Keratinocyte (primary cell): ENCODE measurements at regions not wholly inside any gene's neighbourhood (a gene's known extent, or its start where the extent isn't known, plus 50 kb on each side); places are given as distances from the start of the nearest gene placed in this dataset.

Source experiments
- DNase-seq: peaks from one replicate; pipeline ENCODE4 v3.0.0-alpha.2; 2011; ENCODE audit warnings: low read depth, missing footprints, low spot score
- FAIRE-seq: peaks from 2 replicates; lab custom pipeline; 2011; peaks lifted over from hg19 to GRCh38; lab: Jason Lieb, UNC
- H2AFZ ChIP-seq: 2 replicates; pipeline ENCODE4 v1.6.0; 2012; ENCODE audit warnings: low read length, control low read depth, inconsistent platforms; ENCODE audit not compliant: control insufficient read depth
- H3K27ac ChIP-seq: 2 replicates; pipeline ENCODE4 v1.5.1; 2011; ENCODE audit warnings: low read length; ENCODE audit not compliant: control insufficient read depth, insufficient read depth
- H3K27me3 ChIP-seq: 3 replicates; pipeline ENCODE4 v1.6.0; 2011; ENCODE audit warnings: low read length; ENCODE audit not compliant: control insufficient read depth, insufficient read depth; ENCODE audit errors: extremely low read depth
- H3K36me3 ChIP-seq, 2 experiments: 2 replicates in 1 of 2; 3 replicates in 1 of 2; pipeline ENCODE4 v1.5.1; 2011; ENCODE audit warnings: low read length in 2 of 2, mild to moderate bottlenecking in 1 of 2; ENCODE audit not compliant: control insufficient read depth in 2 of 2, insufficient read depth in 2 of 2; ENCODE audit errors: extremely low read depth in 1 of 2
- H3K4me1 ChIP-seq: 3 replicates; pipeline ENCODE4 v1.5.1; 2011; ENCODE audit warnings: low read length; ENCODE audit not compliant: control insufficient read depth, insufficient read depth; ENCODE audit errors: extremely low read depth
- H3K4me2 ChIP-seq: 3 replicates; pipeline ENCODE4 v1.6.0; 2011; ENCODE audit warnings: low read depth, low read length; ENCODE audit not compliant: control insufficient read depth, insufficient read depth; ENCODE audit errors: extremely low read depth
- H3K4me3 ChIP-seq, 3 experiments: fragments of 200-600 bp in 1 of 3; sonication (generic) in 1 of 3; 2 replicates in 2 of 3; 3 replicates in 1 of 3; pipeline ENCODE4 v1.5.1; 2011 to 2016; ENCODE audit warnings: low read length in 3 of 3, mild to moderate bottlenecking in 3 of 3, control low read depth in 2 of 3, inconsistent platforms in 1 of 3, low read depth in 1 of 3, mixed read lengths in 1 of 3, mixed run types in 1 of 3, moderate library complexity in 1 of 3; ENCODE audit not compliant: control insufficient read depth in 2 of 3, insufficient read depth in 2 of 3; ENCODE audit errors: extremely low read depth in 1 of 3
- H3K79me2 ChIP-seq: 2 replicates; pipeline ENCODE4 v1.6.0; 2012; ENCODE audit warnings: low read length; ENCODE audit not compliant: control insufficient read depth, insufficient read depth
- H3K9ac ChIP-seq: 3 replicates; pipeline ENCODE4 v1.6.0; 2011; ENCODE audit warnings: low read length; ENCODE audit not compliant: control insufficient read depth, insufficient read depth; ENCODE audit errors: extremely low read depth
- H3K9me1 ChIP-seq: 3 replicates; pipeline ENCODE4 v1.6.0; 2011; ENCODE audit warnings: low read length; ENCODE audit not compliant: control insufficient read depth, insufficient read depth; ENCODE audit errors: extremely low read depth
- H3K9me3 ChIP-seq: 2 replicates; pipeline ENCODE4 v1.5.1; 2012; ENCODE audit warnings: low read depth, low read length; ENCODE audit not compliant: control insufficient read depth
- H4K20me1 ChIP-seq: 3 replicates; pipeline ENCODE4 v1.6.0; 2011; ENCODE audit warnings: low read length; ENCODE audit not compliant: control insufficient read depth, insufficient read depth; ENCODE audit errors: extremely low read depth
- EZH2 ChIP-seq: IDR thresholded peaks from one replicate; pipeline ENCODE4 v1.6.1; 2012; ENCODE audit warnings: inconsistent platforms, mild to moderate bottlenecking, low read length, moderate library complexity
- dilution Hi-C: fragments of 300-500 bp; cut with MboI; formaldehyde crosslinking; loops from one replicate; pipeline ENCODE4 v1.7.0; 2020; ENCODE audit warnings: low sequenced_read_pairs; ENCODE audit not compliant: extremely low pct_ligation_motif_present
- TF ChIP-seq, protein P1 (sequence below), 3 experiments: IDR thresholded peaks in 1 of 3; conservative IDR thresholded peaks in 1 of 3; optimal IDR thresholded peaks in 1 of 3; 2 replicates in 2 of 3; 3 replicates in 1 of 3; pipeline versions ENCODE3 to v1.5.1; 2011; ENCODE audit warnings: low read length in 3 of 3, mild to moderate bottlenecking in 3 of 3, moderate library complexity in 2 of 3, control low read depth in 1 of 3, inconsistent platforms in 1 of 3; ENCODE audit not compliant: insufficient read depth in 2 of 3; ENCODE audit errors: extremely low read depth in 1 of 3

DNA sequence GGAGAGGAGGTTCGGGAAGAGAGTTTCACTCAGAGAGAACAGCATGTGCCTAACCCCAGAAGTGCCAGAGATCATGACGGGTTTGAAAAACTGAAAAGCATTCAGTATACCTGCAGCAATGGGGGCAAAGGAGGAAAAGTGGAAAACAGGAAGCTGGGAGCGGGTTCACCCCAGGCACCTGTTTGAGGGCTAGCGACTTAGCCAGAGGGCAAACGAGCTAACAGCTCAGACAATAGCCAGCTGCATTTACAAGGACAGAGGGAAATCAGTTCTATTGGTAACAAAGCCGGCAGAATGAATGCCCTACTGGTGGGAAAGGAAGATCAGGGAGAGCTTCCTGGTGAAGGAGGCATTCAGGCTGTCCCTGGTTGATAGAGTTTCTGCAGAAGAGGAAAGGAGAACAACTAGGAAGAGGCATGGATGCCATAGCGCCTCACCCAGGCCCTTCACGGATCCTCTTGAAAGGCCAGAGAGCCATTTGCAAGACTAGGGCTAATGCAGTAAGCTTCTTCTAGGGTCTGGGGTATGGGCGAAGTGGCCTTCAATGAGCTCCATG lies 141.7 kb upstream of the ADRA1B start:
- Histone ChIP-seq H3K9me3 (no peaks in the 10 kb centered on the region), H3K27me3 (no peaks in the 10 kb centered on the region), H3K4me3 (no peak overlapping the region), H3K27ac (no peak overlapping the region), H3K79me2 (no peaks in the 10 kb centered on the region), H3K9ac (no peak overlapping the region), H3K4me2 (no peak overlapping the region), H2AFZ (no peak overlapping the region), H3K36me3 (no peaks in the 10 kb centered on the region), H4K20me1 (no peaks in the 10 kb centered on the region), H3K9me1 (no peaks in the 10 kb centered on the region), H3K4me1 (peaks cover 24% of the 10 kb centered on the region)
- FAIRE-seq (no peak), DNase-seq (no peak)
- dilution Hi-C loops = no loop called here
- no peak for TF ChIP-seq EZH2
- TF ChIP-seq, protein P1, sequence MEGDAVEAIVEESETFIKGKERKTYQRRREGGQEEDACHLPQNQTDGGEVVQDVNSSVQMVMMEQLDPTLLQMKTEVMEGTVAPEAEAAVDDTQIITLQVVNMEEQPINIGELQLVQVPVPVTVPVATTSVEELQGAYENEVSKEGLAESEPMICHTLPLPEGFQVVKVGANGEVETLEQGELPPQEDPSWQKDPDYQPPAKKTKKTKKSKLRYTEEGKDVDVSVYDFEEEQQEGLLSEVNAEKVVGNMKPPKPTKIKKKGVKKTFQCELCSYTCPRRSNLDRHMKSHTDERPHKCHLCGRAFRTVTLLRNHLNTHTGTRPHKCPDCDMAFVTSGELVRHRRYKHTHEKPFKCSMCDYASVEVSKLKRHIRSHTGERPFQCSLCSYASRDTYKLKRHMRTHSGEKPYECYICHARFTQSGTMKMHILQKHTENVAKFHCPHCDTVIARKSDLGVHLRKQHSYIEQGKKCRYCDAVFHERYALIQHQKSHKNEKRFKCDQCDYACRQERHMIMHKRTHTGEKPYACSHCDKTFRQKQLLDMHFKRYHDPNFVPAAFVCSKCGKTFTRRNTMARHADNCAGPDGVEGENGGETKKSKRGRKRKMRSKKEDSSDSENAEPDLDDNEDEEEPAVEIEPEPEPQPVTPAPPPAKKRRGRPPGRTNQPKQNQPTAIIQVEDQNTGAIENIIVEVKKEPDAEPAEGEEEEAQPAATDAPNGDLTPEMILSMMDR (optimal IDR thresholded peaks at IDR 0.05 in 1 of 3, IDR thresholded peaks at IDR 0.05 in 1 of 3, conservative IDR thresholded peaks at IDR 0.05 in 1 of 3; ENCODE audit: extremely low read depth in 1 of 3, insufficient read depth in 2 of 3, low read length in 3 of 3) = no peak

DNA sequence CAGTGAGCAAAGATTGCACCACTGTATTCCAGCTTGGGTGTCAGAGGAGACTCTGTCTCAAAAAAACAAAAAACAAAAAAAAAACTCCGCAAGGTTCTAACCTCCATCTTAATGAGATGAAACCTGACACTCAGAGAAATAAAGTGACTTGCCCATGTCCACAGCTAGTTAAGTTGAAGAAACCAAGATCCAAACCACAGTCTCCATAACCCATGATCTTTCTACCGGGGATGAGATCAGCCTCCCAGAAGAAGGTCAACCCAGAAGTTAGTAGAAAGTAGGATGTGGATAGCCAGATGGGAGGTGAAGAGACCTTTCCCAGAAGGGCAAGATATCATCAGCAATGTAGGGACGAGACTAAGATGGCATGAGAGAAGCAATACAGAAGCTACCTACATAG lies 140.4 kb upstream of the ADRA1B start:
- Histone ChIP-seq H2AFZ (no peak overlapping the region), H3K9me1 (no peaks in the 10 kb centered on the region), H3K4me1 (peaks cover 37% of the 10 kb centered on the region), H3K36me3 (no peaks in the 10 kb centered on the region), H4K20me1 (no peaks in the 10 kb centered on the region), H3K4me3 (no peak overlapping the region), H3K4me2 (no peak overlapping the region), H3K79me2 (no peaks in the 10 kb centered on the region), H3K27me3 (no peaks in the 10 kb centered on the region), H3K27ac (no peak overlapping the region), H3K9ac (no peak overlapping the region), H3K9me3 (no peaks in the 10 kb centered on the region)
- no peak for TF ChIP-seq EZH2
- dilution Hi-C loops = no loop called here
- no peak for FAIRE-seq
- no peak for DNase-seq

DNA sequence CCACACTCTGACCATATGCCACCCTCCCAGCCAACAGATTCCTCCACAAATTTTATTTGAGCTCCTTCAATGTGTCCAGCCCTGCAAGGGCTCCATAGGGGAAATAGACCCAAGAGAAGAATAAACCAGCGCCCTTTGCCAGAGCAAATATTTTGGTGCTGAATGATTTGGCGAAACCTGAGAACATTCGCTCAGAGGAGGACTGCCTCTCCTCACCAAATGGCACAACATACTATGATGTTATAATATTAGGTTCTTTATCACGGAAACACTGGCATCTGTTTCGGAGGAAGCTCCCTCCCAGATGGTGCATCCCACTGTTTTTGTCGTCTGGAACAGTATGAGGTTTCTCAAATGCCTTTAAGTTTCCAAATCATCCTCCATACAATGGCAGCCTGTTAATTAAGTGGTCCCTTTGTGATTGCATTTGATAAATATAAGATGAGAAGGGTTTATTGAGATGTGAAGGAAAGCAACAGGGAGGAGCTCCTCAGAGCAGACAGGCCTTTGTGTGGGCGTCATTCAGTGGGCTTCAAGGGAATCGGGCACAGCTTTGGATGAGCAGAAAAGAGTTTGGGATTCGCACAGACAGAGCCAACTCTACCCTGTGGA lies 139.1 kb upstream of the ADRA1B start:
- DNase-seq = no peak
- Histone ChIP-seq H4K20me1 (no peaks in the 10 kb centered on the region), H3K9me1 (no peaks in the 10 kb centered on the region), H3K9me3 (peaks cover 2% of the 10 kb centered on the region), H3K4me3 (no peak overlapping the region), H3K27ac (no peak overlapping the region), H3K27me3 (no peaks in the 10 kb centered on the region), H3K36me3 (no peaks in the 10 kb centered on the region), H3K4me1 (peaks cover 49% of the 10 kb centered on the region), H2AFZ (no peak overlapping the region), H3K79me2 (no peaks in the 10 kb centered on the region), H3K9ac (no peak overlapping the region), H3K4me2 (no peak overlapping the region)
- no peak for FAIRE-seq
- no peak for TF ChIP-seq EZH2
- TF ChIP-seq, protein P1 (optimal IDR thresholded peaks at IDR 0.05 in 1 of 3, IDR thresholded peaks at IDR 0.05 in 1 of 3, conservative IDR thresholded peaks at IDR 0.05 in 1 of 3; ENCODE audit: extremely low read depth in 1 of 3, insufficient read depth in 2 of 3, low read length in 3 of 3) = no peak
- dilution Hi-C loops = no loop called here
